Stimulated activated CD4-positive, alpha-beta T cell treated with anti-CD3 and anti-CD28 coated beads, Interleukin-15, amount 100 ng/mL, for 1 hour (primary cell): ENCODE measurements at regions not wholly inside any gene's neighbourhood (a gene's known extent, or its start where the extent isn't known, plus 50 kb on each side); places are given as distances from the start of the nearest gene placed in this dataset.
"Not testable (repeated sequence)": the region's sequence is repeated elsewhere in the genome, so short reads cannot be mapped to it uniquely, and the experiment has no call there.

Source experiments
- DNase-seq, 2 donors: peaks; one replicate each; pipeline ENCODE4 v3.0.0-alpha.2; 2020; ENCODE audit warnings: low read depth in 1 of 2, low spot score in 1 of 2

GRCh38 chr5:154593071-154593470 lies 115.0 kb upstream of the HAND1 start:
- DNase-seq = no peak

GRCh38 chr5:154590093-154590724 lies 112.2 kb upstream of the HAND1 start:
- DNase-seq = no peak

- no peak for DNase-seq
Measured at GRCh38 chr5:154589511-154589910, 111.5 kb upstream of the HAND1 start.

- not testable (repeated sequence) for DNase-seq
Measured at GRCh38 chr5:154588833-154589425, 110.9 kb upstream of the HAND1 start.

GRCh38 chr5:154588091-154588774 lies 110.2 kb upstream of the HAND1 start:
- no peak for DNase-seq

GRCh38 chr5:154587123-154588026 lies 109.3 kb upstream of the HAND1 start:
- no peak for DNase-seq

GRCh38 chr5:154583671-154584177 lies 105.7 kb upstream of the HAND1 start:
- DNase-seq = no peak

- no peak for DNase-seq
Measured at GRCh38 chr5:154580422-154580821, 102.4 kb upstream of the HAND1 start.

GRCh38 chr5:154577416-154577815 lies 99.4 kb upstream of the HAND1 start:
- DNase-seq = no peak

- no peak for DNase-seq
Measured at GRCh38 chr5:154576429-154576806, 98.4 kb upstream of the HAND1 start.

- no peak for DNase-seq
Measured at GRCh38 chr5:154575546-154576428, 97.8 kb upstream of the HAND1 start.

GRCh38 chr5:154573011-154573410 lies 95.0 kb upstream of the HAND1 start:
- DNase-seq = no peak

GRCh38 chr5:154571325-154572035 lies 93.5 kb upstream of the HAND1 start:
- no peak for DNase-seq

- no peak for DNase-seq
Measured at GRCh38 chr5:154570572-154571324, 92.7 kb upstream of the HAND1 start.

- no peak for DNase-seq
Measured at GRCh38 chr5:154568589-154568988, 90.6 kb upstream of the HAND1 start.

GRCh38 chr5:154567155-154567554 lies 89.1 kb upstream of the HAND1 start:
- no peak for DNase-seq

- no peak for DNase-seq
Measured at GRCh38 chr5:154566146-154566680, 88.2 kb upstream of the HAND1 start.

- DNase-seq = no peak
Measured at GRCh38 chr5:154565123-154565522, 87.1 kb upstream of the HAND1 start.
